Upper lobe of right lung (tissue), 1 donor: ENCODE measurements at regions not wholly inside any gene's neighbourhood (a gene's known extent, or its start where the extent isn't known, plus 50 kb on each side); places are given as distances from the start of the nearest gene placed in this dataset.
"Not testable (repeated sequence)": the region's sequence is repeated elsewhere in the genome, so short reads cannot be mapped to it uniquely, and the experiment has no call there.

Source experiments
- ATAC-seq: fragments of 200-7000 bp; cut with Tn5 transposase; one replicate; pipeline ENCODE4 v1.9.1; 2020; ENCODE audit warnings: mild to moderate bottlenecking, moderate library complexity
- DNase-seq: peaks from one replicate; pipeline ENCODE4 v3.0.0-alpha.2; 2020
- H3K27ac ChIP-seq: fragments of 200-600 bp; one replicate; pipeline ENCODE4 v1.8.0; 2022
- H3K27me3 ChIP-seq: fragments of 200-600 bp; one replicate; pipeline ENCODE4 v1.8.0; 2022; ENCODE audit warnings: mild to moderate bottlenecking
- H3K36me3 ChIP-seq: fragments of 200-600 bp; one replicate; pipeline ENCODE4 v1.8.0; 2022
- H3K4me1 ChIP-seq: fragments of 200-600 bp; one replicate; pipeline ENCODE4 v1.8.0; 2022
- H3K4me3 ChIP-seq: fragments of 200-600 bp; one replicate; pipeline ENCODE4 v1.8.0; 2022; ENCODE audit warnings: mild to moderate bottlenecking
- H3K9me3 ChIP-seq: fragments of 200-600 bp; one replicate; pipeline ENCODE4 v1.8.0; 2022
- CTCF ChIP-seq: fragments of 200-600 bp; IDR thresholded peaks from one replicate; pipeline ENCODE4 v1.8.0; 2022; ENCODE audit warnings: antibody characterized with exemption
- intact Hi-C: fragments of 100-400 bp; cut with DNase I; formaldehyde crosslinking; loops from one replicate; pipeline ENCODE4 v1.11.0; 2022
- donor health status: DM: no; HTN: yes; CAD: no; lungs with severe emphysema.

- H3K4me1 ChIP-seq, result no peaks in the 10 kb centered on the region
- H3K36me3 ChIP-seq, result no peaks in the 10 kb centered on the region
- DNase-seq (no peak), ATAC-seq (no peak)
- H3K4me3 ChIP-seq, result no peak overlapping the region
- H3K27me3 ChIP-seq, result no peaks in the 10 kb centered on the region
- intact Hi-C loops, result no loop called here
- no peak overlapping the region for H3K27ac ChIP-seq
- H3K9me3 ChIP-seq, result no peaks in the 10 kb centered on the region
- no peak for TF ChIP-seq CTCF
Measured at GRCh38 chr1:187733232-187733631, 904.5 kb downstream of the PLA2G4A start.

- Histone ChIP-seq H3K27me3 (no peaks in the 10 kb centered on the region), H3K9me3 (no peaks in the 10 kb centered on the region), H3K4me1 (no peaks in the 10 kb centered on the region), H3K36me3 (no peaks in the 10 kb centered on the region), H3K4me3 (no peak overlapping the region), H3K27ac (no peak overlapping the region)
- ATAC-seq (peak; percentile 15), DNase-seq (no peak)
- intact Hi-C loops, result no loop called here
- TF ChIP-seq CTCF, result no peak
Measured at GRCh38 chr1:187734427-187734826, 905.7 kb downstream of the PLA2G4A start.

GRCh38 chr1:187744665-187745064, 915.9 kb downstream of the PLA2G4A start:
- DNase-seq (no peak), ATAC-seq (no peak)
- Histone ChIP-seq H3K4me3 (no peak overlapping the region), H3K27ac (no peak overlapping the region), H3K27me3 (no peaks in the 10 kb centered on the region), H3K36me3 (no peaks in the 10 kb centered on the region), H3K9me3 (no peaks in the 10 kb centered on the region), H3K4me1 (no peaks in the 10 kb centered on the region)
- intact Hi-C loops, result no loop called here
- no peak for TF ChIP-seq CTCF

- Histone ChIP-seq H3K9me3 (no peaks in the 10 kb centered on the region), H3K4me3 (no peak overlapping the region), H3K27me3 (no peaks in the 10 kb centered on the region), H3K27ac (no peak overlapping the region), H3K36me3 (no peaks in the 10 kb centered on the region), H3K4me1 (no peaks in the 10 kb centered on the region)
- no peak for TF ChIP-seq CTCF
- intact Hi-C loops, result no loop called here
- no peak for ATAC-seq
- no peak for DNase-seq
Measured at GRCh38 chr1:187755536-187755935, 926.8 kb downstream of the PLA2G4A start.

- ATAC-seq, H3K4me3 ChIP-seq, intact Hi-C loops, H3K4me1 ChIP-seq, H3K27me3 ChIP-seq, H3K27ac ChIP-seq, DNase-seq, H3K36me3 ChIP-seq, H3K9me3 ChIP-seq: not testable (repeated sequence)
Measured at GRCh38 chr1:187756684-187757083, 927.9 kb downstream of the PLA2G4A start.

GRCh38 chr1:187759825-187760333, 931.1 kb downstream of the PLA2G4A start:
- no peaks in the 10 kb centered on the region for H3K27me3 ChIP-seq
- no peak for DNase-seq
- no peak for TF ChIP-seq CTCF
- H3K36me3 ChIP-seq, result no peaks in the 10 kb centered on the region
- no peak overlapping the region for H3K4me3 ChIP-seq
- no peaks in the 10 kb centered on the region for H3K9me3 ChIP-seq
- H3K27ac ChIP-seq, result no peak overlapping the region
- no peak for ATAC-seq
- intact Hi-C loops, result no loop called here
- no peaks in the 10 kb centered on the region for H3K4me1 ChIP-seq
